Ovary (tissue), 3 donors: ENCODE measurements at regions not wholly inside any gene's neighbourhood (a gene's known extent, or its start where the extent isn't known, plus 50 kb on each side); places are given as distances from the start of the nearest gene placed in this dataset.

Source experiments
- CTCF ChIP-seq, 3 donors: fragments of 450-650 bp in 2 of 3; fragments of 200-600 bp in 1 of 3; IDR thresholded peaks; one replicate each; pipeline versions ENCODE4 v1.5.1 to v1.8.0; 2016 to 2022; ENCODE audit warnings: antibody characterized with exemption in 3 of 3, mild to moderate bottlenecking in 1 of 3
- EP300 ChIP-seq: sonication (generic); formaldehyde crosslinking; IDR thresholded peaks from one replicate; pipeline ENCODE4 v1.6.1; 2017; ENCODE audit warnings: antibody characterized with exemption
- POLR2A ChIP-seq: fragments of 450-650 bp; IDR thresholded peaks from one replicate; pipeline ENCODE4 v1.6.1; 2017; ENCODE audit warnings: antibody characterized with exemption, mild to moderate bottlenecking, moderate library complexity
- donor health status: DM: no; HTN: no; CAD: no.

DNA sequence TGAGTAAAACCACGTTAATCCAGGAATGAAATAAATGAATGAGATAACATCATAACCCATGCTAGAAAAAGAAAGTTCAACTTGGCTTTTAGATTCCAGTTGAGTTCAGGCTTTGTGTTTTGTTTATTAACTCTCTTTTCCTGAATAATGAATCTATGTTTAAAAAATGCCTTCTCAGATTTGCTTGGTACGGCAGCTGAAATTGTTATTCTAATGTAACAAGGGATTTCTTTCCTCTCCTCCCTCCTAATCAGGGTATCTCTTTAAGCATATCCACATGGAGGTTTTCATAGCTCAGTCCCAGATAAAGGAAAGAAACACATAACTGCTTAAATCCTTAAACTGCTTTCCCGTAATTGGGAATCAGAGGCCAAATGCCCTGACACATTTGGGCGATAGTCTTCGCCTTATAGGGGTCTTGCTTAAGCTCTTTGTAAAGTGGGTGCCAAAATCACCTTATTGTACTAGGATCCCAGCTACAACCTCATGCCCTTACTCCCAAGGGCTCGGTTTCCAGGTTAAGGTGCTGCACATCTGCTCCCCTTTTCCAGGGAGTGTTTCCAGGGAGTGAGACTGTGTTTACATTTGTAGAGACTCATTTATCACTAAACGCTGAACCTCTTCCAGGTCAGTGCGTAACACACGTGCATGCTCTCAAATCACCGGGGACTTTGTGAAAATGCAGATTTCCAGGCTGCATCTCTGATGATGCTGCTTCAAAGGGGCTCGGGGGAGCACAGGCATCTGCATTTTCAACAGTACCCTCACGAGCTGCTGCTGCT lies 142.8 kb upstream of the FOXF1 start:
- TF ChIP-seq POLR2A (no peak), CTCF (IDR thresholded peaks at IDR 0.05) (no peak), EP300 (no peak)
